HepG2 (cell line): ENCODE measurements at regions not wholly inside any gene's neighbourhood (a gene's known extent, or its start where the extent isn't known, plus 50 kb on each side); places are given as distances from the start of the nearest gene placed in this dataset.

Experiments
- ATAC-seq: fragments of 200-7000 bp; cut with Tn5 transposase; 3 replicates; pipeline ENCODE4 v1.9.1; 2020; ENCODE audit warnings: mild to moderate bottlenecking, moderate library complexity
- BruUV-seq: library from RNA; stranded (reverse); fragments of 400-500 nt; replicated peaks from 2 replicates; lab custom pipeline; 2021; lab: Mats Ljungman, UMichigan
- CTCF ChIA-PET: fragments of 300-600 bp; formaldehyde crosslinking; extraction: SDS; loops from one replicate; lab custom pipeline; 2021; ENCODE audit warnings: low total read pairs, inconsistent platforms, low intra/inter-chr PET ratio; lab: Yijun Ruan, JAX
- POLR2A ChIA-PET: fragments of 350-600 bp; sonication (Branson Sonifier 250); formaldehyde crosslinking; loops from one replicate; lab custom pipeline; 2020; ENCODE audit warnings: antibody characterized with exemption, inconsistent platforms; lab: Yijun Ruan, JAX
- DNase-seq: peaks from one replicate; pipeline ENCODE4 v3.0.0-alpha.2; 2015; ENCODE audit warnings: low spot score
- FAIRE-seq: peaks from 3 replicates; lab custom pipeline; 2011; peaks lifted over from hg19 to GRCh38; lab: Jason Lieb, UNC
- H2AFZ ChIP-seq: one replicate; pipeline ENCODE4 v1.6.1; 2011; ENCODE audit warnings: low read length, inconsistent platforms
- H3K27ac ChIP-seq: fragments of 300-600 bp; 3 replicates; pipeline ENCODE4 v1.8.0; 2011; ENCODE audit warnings: mixed run types, mild to moderate bottlenecking, mixed read lengths, low read length, inconsistent platforms; ENCODE audit not compliant: insufficient read depth; ENCODE audit errors: extremely low read length
- H3K27me3 ChIP-seq, 2 experiments: fragments of 200-600 bp in 1 of 2; 2 replicates in 1 of 2; 3 replicates in 1 of 2; pipeline versions ENCODE4 v1.6.0 to v1.8.0; 2011; ENCODE audit warnings: low read length in 2 of 2, mild to moderate bottlenecking in 2 of 2, moderate library complexity in 2 of 2, inconsistent platforms in 1 of 2; ENCODE audit not compliant: insufficient read depth in 2 of 2, control insufficient read depth in 1 of 2
- H3K36me3 ChIP-seq, 2 experiments: fragments of 200-600 bp in 1 of 2; replicated peaks in 1 of 2; 2 replicates in 1 of 2; 3 replicates in 1 of 2; pipeline versions ENCODE4 v1.5.1 to v1.8.0; 2011; ENCODE audit warnings: low read length in 2 of 2, inconsistent platforms in 1 of 2; ENCODE audit not compliant: insufficient read depth in 2 of 2, control insufficient read depth in 1 of 2
- H3K4me1 ChIP-seq: 2 replicates; pipeline ENCODE4 v1.5.1; 2012; ENCODE audit warnings: low read length, inconsistent platforms; ENCODE audit not compliant: insufficient read depth
- H3K4me2 ChIP-seq: 2 replicates; pipeline ENCODE4 v1.6.0; 2011; ENCODE audit warnings: low read depth, low read length, inconsistent platforms
- H3K4me3 ChIP-seq, 3 experiments: fragments of 200-600 bp in 1 of 3; sonication (generic), shearing (Covaris generic) in 1 of 3; replicated peaks in 1 of 3; 2 replicates each; pipeline ENCODE4 v1.5.1; 2011 to 2016; ENCODE audit warnings: low read length in 3 of 3, inconsistent platforms in 2 of 3, low read depth in 2 of 3, mild to moderate bottlenecking in 2 of 3, control low read depth in 1 of 3, mixed read lengths in 1 of 3; ENCODE audit not compliant: insufficient read depth in 1 of 3
- H3K79me2 ChIP-seq: one replicate; pipeline ENCODE4 v1.6.1; 2011; ENCODE audit warnings: low read length, inconsistent platforms; ENCODE audit not compliant: insufficient read depth
- H3K9ac ChIP-seq: 2 replicates; pipeline ENCODE4 v1.6.0; 2011; ENCODE audit warnings: mild to moderate bottlenecking, low read depth, low read length, inconsistent platforms; ENCODE audit not compliant: insufficient read depth
- H3K9me3 ChIP-seq: 2 replicates; pipeline ENCODE4 v1.5.1; 2012; ENCODE audit warnings: mild to moderate bottlenecking, low read length
- H4K20me1 ChIP-seq: 2 replicates; pipeline ENCODE4 v1.6.0; 2011; ENCODE audit warnings: inconsistent platforms, mild to moderate bottlenecking, low read length, moderate library complexity; ENCODE audit not compliant: insufficient read depth
- CEBPB ChIP-seq: IDR thresholded peaks from 2 replicates; pipeline ENCODE4 v1.6.1; 2011; ENCODE audit warnings: low read depth, low read length, improper control_type of control experiment, borderline replicate concordance
- MAFK ChIP-seq, 2 experiments: IDR thresholded peaks in 1 of 2; conservative IDR thresholded peaks in 1 of 2; 2 replicates each; pipeline ENCODE4 v1.6.1; 2011; ENCODE audit warnings: improper control_type of control experiment in 2 of 2, low read length in 2 of 2
- NFE2L2 ChIP-seq: fragments of 150-350 bp; IDR thresholded peaks from 2 replicates; pipeline ENCODE4 v1.6.1; 2014; ENCODE audit warnings: low read length
- SP2 ChIP-seq: sonication (generic); formaldehyde crosslinking; IDR thresholded peaks from 2 replicates; pipeline ENCODE4 v1.5.1; 2020; ENCODE audit warnings: mild to moderate bottlenecking, missing genetic modification reagents
- ZMYM3 ChIP-seq: sonication (generic); formaldehyde crosslinking; IDR thresholded peaks from 2 replicates; pipeline ENCODE4 v1.5.1; 2020; ENCODE audit warnings: mild to moderate bottlenecking, missing genetic modification reagents
- ZNF83 ChIP-seq: sonication (generic); formaldehyde crosslinking; IDR thresholded peaks from 2 replicates; pipeline ENCODE4 v1.4.0; 2020; ENCODE audit warnings: missing genetic modification reagents, mild to moderate bottlenecking, borderline replicate concordance
- whole genome bisulfite sequencing: methylation state at CpG from one replicate; pipeline ENCODE4 v1.1.6; 2017; ENCODE audit warnings: low lambda C conversion rate; 5-methylcytosine and 5-hydroxymethylcytosine counted together
- in situ Hi-C: cut with HindIII; loops from 2 replicates; pipeline ENCODE4 v1.10.0; 2017; ENCODE audit warnings: low pct_unique_long_range_greater_than_20kb; ENCODE audit not compliant: extremely low pct_ligation_motif_present
- intact Hi-C: fragments of 100-400 bp; cut with micrococcal nuclease; formaldehyde crosslinking; loops from one replicate; pipeline ENCODE4 v1.10.0; 2022; ENCODE audit not compliant: unreplicated experiment
- TF ChIP-seq, protein P1 (sequence below): sonication (generic); formaldehyde crosslinking; IDR thresholded peaks from 2 replicates; pipeline ENCODE4 v1.8.1; 2023; ENCODE audit warnings: missing genetic modification reagents, inconsistent platforms, borderline replicate concordance
- TF ChIP-seq, protein P2 (sequence below): sonication (generic); formaldehyde crosslinking; IDR thresholded peaks from 2 replicates; pipeline ENCODE4 v1.8.0; 2022; ENCODE audit warnings: mild to moderate bottlenecking, missing genetic modification reagents, moderate library complexity

- intact Hi-C loops (no loop called here), in situ Hi-C loops (no loop called here)
- no peak overlapping the region for H3K4me3 ChIP-seq
- H2AFZ ChIP-seq: no peak overlapping the region
- ChIA-PET CTCF (no interaction called here), POLR2A (no interaction called here)
- BruUV-seq: no TSS peak
- H3K79me2 ChIP-seq: no peaks in the 10 kb centered on the region
- WGBS: 8% methylated on average over 2 of the region's 2 CpGs
- no peak overlapping the region for H3K9ac ChIP-seq
- peaks cover 65% of the 10 kb centered on the region for H3K9me3 ChIP-seq
- no peaks in the 10 kb centered on the region for H4K20me1 ChIP-seq
- TF ChIP-seq ZMYM3 (CRISPR knock-in tag) (no peak), MAFK (conservative IDR thresholded peaks at IDR 0.05 in 1 of 2, IDR thresholded peaks at IDR 0.05 in 1 of 2; ENCODE audit: low read length in 2 of 2) (peak; percentile 33 to 56; a peak in 3 of 4 replicates), NFE2L2 (peak; percentile 70)
- no peak overlapping the region for H3K4me2 ChIP-seq
- no peak for DNase-seq
- no peak for FAIRE-seq
- H3K27ac ChIP-seq: no peak overlapping the region
- no peaks in the 10 kb centered on the region for H3K4me1 ChIP-seq
- H3K36me3 ChIP-seq: no peaks in the 10 kb centered on the region
- ATAC-seq: no peak
- no peaks in the 10 kb centered on the region for H3K27me3 ChIP-seq
These were observed 1211.9 kb downstream of the MRPL39 start for GRCh38 chr21:24395320-24395923.

DNA sequence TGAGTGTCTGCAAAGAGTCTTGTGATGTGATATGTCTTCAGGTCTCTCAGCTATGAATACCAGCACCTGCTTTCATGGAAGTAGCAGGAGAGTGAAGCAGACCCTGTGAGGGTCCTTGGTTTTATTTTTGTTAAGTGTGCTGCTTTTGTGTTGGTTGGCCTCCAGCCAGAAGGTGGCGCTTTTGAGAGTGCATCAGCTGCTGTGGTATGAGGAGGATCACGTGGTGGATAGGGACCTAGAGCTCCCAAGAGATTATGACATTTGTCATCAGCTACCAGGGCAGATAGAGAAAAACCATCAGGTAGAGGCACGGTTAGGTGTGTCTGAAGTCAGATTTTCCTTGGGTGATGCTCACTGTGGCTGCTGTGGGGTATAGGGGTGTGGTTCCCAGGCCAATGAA, 1232.1 kb downstream of the MRPL39 start:
- POLR2A ChIA-PET: no interaction called here
- Histone ChIP-seq H3K36me3 (no peaks in the 10 kb centered on the region), H3K27me3 (no peaks in the 10 kb centered on the region), H2AFZ (no peak overlapping the region), H4K20me1 (no peaks in the 10 kb centered on the region), H3K4me2 (no peak overlapping the region), H3K27ac (no peak overlapping the region), H3K4me1 (no peaks in the 10 kb centered on the region), H3K4me3 (no peak overlapping the region), H3K9me3 (peaks cover 87% of the 10 kb centered on the region), H3K9ac (no peak overlapping the region), H3K79me2 (no peaks in the 10 kb centered on the region)
- DNase-seq (no peak), FAIRE-seq (no peak), ATAC-seq (no peak)
- TF ChIP-seq, protein P1, sequence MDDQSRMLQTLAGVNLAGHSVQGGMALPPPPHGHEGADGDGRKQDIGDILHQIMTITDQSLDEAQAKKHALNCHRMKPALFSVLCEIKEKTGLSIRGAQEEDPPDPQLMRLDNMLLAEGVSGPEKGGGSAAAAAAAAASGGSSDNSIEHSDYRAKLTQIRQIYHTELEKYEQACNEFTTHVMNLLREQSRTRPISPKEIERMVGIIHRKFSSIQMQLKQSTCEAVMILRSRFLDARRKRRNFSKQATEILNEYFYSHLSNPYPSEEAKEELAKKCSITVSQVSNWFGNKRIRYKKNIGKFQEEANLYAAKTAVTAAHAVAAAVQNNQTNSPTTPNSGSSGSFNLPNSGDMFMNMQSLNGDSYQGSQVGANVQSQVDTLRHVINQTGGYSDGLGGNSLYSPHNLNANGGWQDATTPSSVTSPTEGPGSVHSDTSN (CRISPR knock-in tag): no peak
- no peak for TF ChIP-seq ZNF83 (CRISPR knock-in tag)
- TF ChIP-seq SP2: no peak
- TF ChIP-seq, protein P2, sequence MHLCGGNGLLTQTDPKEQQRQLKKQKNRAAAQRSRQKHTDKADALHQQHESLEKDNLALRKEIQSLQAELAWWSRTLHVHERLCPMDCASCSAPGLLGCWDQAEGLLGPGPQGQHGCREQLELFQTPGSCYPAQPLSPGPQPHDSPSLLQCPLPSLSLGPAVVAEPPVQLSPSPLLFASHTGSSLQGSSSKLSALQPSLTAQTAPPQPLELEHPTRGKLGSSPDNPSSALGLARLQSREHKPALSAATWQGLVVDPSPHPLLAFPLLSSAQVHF: no peak
- no peak for TF ChIP-seq CEBPB
- in situ Hi-C loops: no loop called here
- BruUV-seq: no TSS peak
- CTCF ChIA-PET: no interaction called here
- intact Hi-C loops: no loop called here
- 6% methylated on average over 2 of the region's 3 CpGs for WGBS
